ENCODE measurements at regions not wholly inside any gene's neighbourhood (a gene's known extent, or its start where the extent isn't known, plus 50 kb on each side); places are given as distances from the start of the nearest gene placed in this dataset.

DNA sequence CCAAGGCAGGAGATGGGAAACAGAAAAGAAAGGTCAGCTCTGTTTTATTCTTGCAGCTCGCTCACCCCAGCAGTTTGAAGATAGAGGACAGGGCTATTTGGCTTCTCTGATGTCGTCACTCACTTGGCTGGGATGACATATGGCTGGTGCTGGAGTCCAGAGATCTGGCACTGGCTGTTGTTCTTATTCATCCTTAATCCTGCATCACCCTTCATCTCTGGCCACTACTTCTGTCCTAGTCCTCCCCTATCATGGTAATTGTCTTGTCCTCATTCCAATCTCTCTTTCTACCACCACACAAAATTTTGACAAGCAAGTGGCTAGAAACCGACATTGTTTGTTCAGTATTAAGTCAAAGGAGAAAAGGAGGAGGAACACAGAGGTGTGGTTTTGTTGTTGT is 103.8 kb upstream of the PDE4B start:
- Histone ChIP-seq H3K4me2 (ENCODE audit: low read depth, low read length) (no peak overlapping the region), H3K9me1 (ENCODE audit: insufficient read depth, low read length) (no peaks in the 10 kb centered on the region), H3K56ac (ENCODE audit: extremely low read depth, insufficient read depth, low read length) (no peak overlapping the region), H3K27ac (ENCODE audit: insufficient read depth, low read length) (no peak overlapping the region), H3K9me3 (ENCODE audit: control insufficient read depth, insufficient read depth, low read length) (no peaks in the 10 kb centered on the region), H3K23ac (ENCODE audit: low read depth, low read length) (no peak overlapping the region), H3K4me1 (ENCODE audit: control insufficient read depth, insufficient read depth, low read length) (peaks cover 2% of the 10 kb centered on the region; the same call in 1 of the 2 replicates), H3K36me3 (ENCODE audit: control insufficient read depth, insufficient read depth, low read length) (no peaks in the 10 kb centered on the region), H4K91ac (ENCODE audit: insufficient read depth, low read depth, low read length) (no peak overlapping the region), H3K14ac (replicated peaks; ENCODE audit: low read depth, low read length) (no peak overlapping the region), H3K4me3 (ENCODE audit: insufficient read depth, low read depth, low read length) (no peak overlapping the region), H2AK9ac (replicated peaks; ENCODE audit: low read depth, low read length, poor library complexity) (no peak overlapping the region), H2BK5ac (ENCODE audit: low read depth, low read length, poor library complexity, severe bottlenecking) (no peak overlapping the region), H3K27me3 (ENCODE audit: control insufficient read depth, insufficient read depth, low read length) (peaks cover 7% of the 10 kb centered on the region), H2BK20ac (ENCODE audit: low read depth, low read length) (no peak overlapping the region), H4K5ac (ENCODE audit: low read depth, low read length) (no peak overlapping the region), H3K79me1 (ENCODE audit: low read depth in 1 of 2, low read length in 2 of 2) (no peaks in the 10 kb centered on the region), H3K18ac (ENCODE audit: low read depth, low read length) (no peak overlapping the region), H4K20me1 (ENCODE audit: insufficient read depth, low read length) (no peaks in the 10 kb centered on the region), H2BK15ac (ENCODE audit: low read depth, low read length) (no peak overlapping the region), H3K4ac (ENCODE audit: low read depth, low read length) (no peak overlapping the region), H3K9ac (ENCODE audit: low read depth, low read length) (no peak overlapping the region), H4K8ac (ENCODE audit: low read depth in 2 of 2, low read length in 2 of 2) (no peak overlapping the region), H2AK5ac (ENCODE audit: low read depth, low read length) (no peak overlapping the region), H2AFZ (replicated peaks; ENCODE audit: low read length, poor library complexity) (no peak overlapping the region), H2BK120ac (ENCODE audit: low read depth, low read length) (no peak overlapping the region)
- POLR2A ChIA-PET (ENCODE audit: unreplicated experiment), result no interaction called here
- no peak for ATAC-seq (ENCODE audit: low read depth)
- in situ Hi-C loops (cut with MboI; ENCODE audit: low sequenced_read_pairs) (loop anchor here (5.0 to 10.0 kb wide), 3 partner anchors 257 to 614 kb away; no protein-coding TSS in a partner anchor), dilution Hi-C loops (cut with HindIII; ENCODE audit: low sequenced_read_pairs, unreplicated experiment) (no loop called here), intact Hi-C loops (cut with micrococcal nuclease) (loop anchor here (5.0 to 10.0 kb wide), 5 partner anchors 612 to 1422 kb away; no protein-coding TSS in a partner anchor)
- no TSS peak for BruUV-seq (replicated peaks)
- no peak for DNase-seq
- CTCF ChIA-PET, result no interaction called here
- WGBS, 2 experiments (ENCODE audit: extremely low coverage in 2 of 2, insufficient read length in 1 of 2), result no CpG with 5 or more reads among the region's 3 CpGs
- TF ChIP-seq FOS (IDR thresholded peaks at IDR 0.05; ENCODE audit: low read depth, low read length), result no peak
- no peak for TF ChIP-seq CHD1 (IDR thresholded peaks at IDR 0.05; ENCODE audit: low read depth, low read length)
- TF ChIP-seq NFE2L2 (IDR thresholded peaks at IDR 0.05; ENCODE audit: low read depth, low read length), result no peak
- TF ChIP-seq MXI1 (IDR thresholded peaks at IDR 0.05; ENCODE audit: borderline replicate concordance, low read depth, low read length), result no peak
- TF ChIP-seq RCOR1 (IDR thresholded peaks at IDR 0.05; ENCODE audit: insufficient replicate concordance, low read length), result no peak
- no peak for TF ChIP-seq CEBPB (IDR thresholded peaks at IDR 0.05; ENCODE audit: low read depth, low read length)
- TF ChIP-seq, protein P1, sequence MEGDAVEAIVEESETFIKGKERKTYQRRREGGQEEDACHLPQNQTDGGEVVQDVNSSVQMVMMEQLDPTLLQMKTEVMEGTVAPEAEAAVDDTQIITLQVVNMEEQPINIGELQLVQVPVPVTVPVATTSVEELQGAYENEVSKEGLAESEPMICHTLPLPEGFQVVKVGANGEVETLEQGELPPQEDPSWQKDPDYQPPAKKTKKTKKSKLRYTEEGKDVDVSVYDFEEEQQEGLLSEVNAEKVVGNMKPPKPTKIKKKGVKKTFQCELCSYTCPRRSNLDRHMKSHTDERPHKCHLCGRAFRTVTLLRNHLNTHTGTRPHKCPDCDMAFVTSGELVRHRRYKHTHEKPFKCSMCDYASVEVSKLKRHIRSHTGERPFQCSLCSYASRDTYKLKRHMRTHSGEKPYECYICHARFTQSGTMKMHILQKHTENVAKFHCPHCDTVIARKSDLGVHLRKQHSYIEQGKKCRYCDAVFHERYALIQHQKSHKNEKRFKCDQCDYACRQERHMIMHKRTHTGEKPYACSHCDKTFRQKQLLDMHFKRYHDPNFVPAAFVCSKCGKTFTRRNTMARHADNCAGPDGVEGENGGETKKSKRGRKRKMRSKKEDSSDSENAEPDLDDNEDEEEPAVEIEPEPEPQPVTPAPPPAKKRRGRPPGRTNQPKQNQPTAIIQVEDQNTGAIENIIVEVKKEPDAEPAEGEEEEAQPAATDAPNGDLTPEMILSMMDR (conservative IDR thresholded peaks at IDR 0.05; ENCODE audit: low read depth, low read length), result no peak
- TF ChIP-seq BHLHE40 (IDR thresholded peaks at IDR 0.05; ENCODE audit: low read depth, low read length), result no peak
- TF ChIP-seq, protein P2, sequence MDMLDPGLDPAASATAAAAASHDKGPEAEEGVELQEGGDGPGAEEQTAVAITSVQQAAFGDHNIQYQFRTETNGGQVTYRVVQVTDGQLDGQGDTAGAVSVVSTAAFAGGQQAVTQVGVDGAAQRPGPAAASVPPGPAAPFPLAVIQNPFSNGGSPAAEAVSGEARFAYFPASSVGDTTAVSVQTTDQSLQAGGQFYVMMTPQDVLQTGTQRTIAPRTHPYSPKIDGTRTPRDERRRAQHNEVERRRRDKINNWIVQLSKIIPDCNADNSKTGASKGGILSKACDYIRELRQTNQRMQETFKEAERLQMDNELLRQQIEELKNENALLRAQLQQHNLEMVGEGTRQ (IDR thresholded peaks at IDR 0.05; ENCODE audit: low read depth, low read length), result no peak
- TF ChIP-seq, protein P3, sequence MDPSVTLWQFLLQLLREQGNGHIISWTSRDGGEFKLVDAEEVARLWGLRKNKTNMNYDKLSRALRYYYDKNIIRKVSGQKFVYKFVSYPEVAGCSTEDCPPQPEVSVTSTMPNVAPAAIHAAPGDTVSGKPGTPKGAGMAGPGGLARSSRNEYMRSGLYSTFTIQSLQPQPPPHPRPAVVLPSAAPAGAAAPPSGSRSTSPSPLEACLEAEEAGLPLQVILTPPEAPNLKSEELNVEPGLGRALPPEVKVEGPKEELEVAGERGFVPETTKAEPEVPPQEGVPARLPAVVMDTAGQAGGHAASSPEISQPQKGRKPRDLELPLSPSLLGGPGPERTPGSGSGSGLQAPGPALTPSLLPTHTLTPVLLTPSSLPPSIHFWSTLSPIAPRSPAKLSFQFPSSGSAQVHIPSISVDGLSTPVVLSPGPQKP (IDR thresholded peaks at IDR 0.05; ENCODE audit: borderline replicate concordance, low read depth, low read length), result no peak
- TF ChIP-seq RFX5 (IDR thresholded peaks at IDR 0.05; ENCODE audit: low read depth, low read length), result no peak
- TF ChIP-seq SMC3 (IDR thresholded peaks at IDR 0.05; ENCODE audit: low read depth, low read length), result no peak
- no peak for TF ChIP-seq POLR2A (IDR thresholded peaks at IDR 0.05; ENCODE audit: low read depth, low read length)
- TF ChIP-seq MAZ (IDR thresholded peaks at IDR 0.05; ENCODE audit: borderline replicate concordance, low read depth, low read length), result no peak
- TF ChIP-seq RAD21 (IDR thresholded peaks at IDR 0.05; ENCODE audit: low read length), result no peak
- no peak for TF ChIP-seq MAFK (IDR thresholded peaks at IDR 0.05; ENCODE audit: low read depth, low read length)
